Neural cell (in vitro differentiated cells): ENCODE measurements at regions not wholly inside any gene's neighbourhood (a gene's known extent, or its start where the extent isn't known, plus 50 kb on each side); places are given as distances from the start of the nearest gene placed in this dataset.

Experiments used
- H2AFZ ChIP-seq: fragments of 200-600, 300-800 bp; sonication (generic), shearing (Covaris generic); 2 replicates; pipeline ENCODE4 v1.6.0; 2014; ENCODE audit warnings: low read depth, mild to moderate bottlenecking, antibody characterized with exemption, low read length, moderate library complexity
- H3F3A ChIP-seq: fragments of 200-600 bp; shearing (Covaris generic); 2 replicates; pipeline ENCODE4 v1.6.1; 2016; ENCODE audit warnings: mild to moderate bottlenecking, moderate library complexity, mixed read lengths, antibody characterized with exemption, low read length; ENCODE audit not compliant: insufficient read depth, poor library complexity, severe bottlenecking
- H3K27ac ChIP-seq: fragments of 200-600, 300-800 bp; sonication (generic), shearing (Covaris generic); 2 replicates; pipeline ENCODE4 v1.5.1; 2014; ENCODE audit warnings: mild to moderate bottlenecking, low read length, moderate library complexity
- H3K27me3 ChIP-seq: fragments of 300-800, 200-600 bp; sonication (generic), shearing (Covaris generic); 2 replicates; pipeline ENCODE4 v1.6.0; 2014; ENCODE audit warnings: mild to moderate bottlenecking, low read depth, low read length, moderate library complexity; ENCODE audit not compliant: insufficient read depth
- H3K36me3 ChIP-seq: fragments of 300-800, 200-600 bp; sonication (generic), shearing (Covaris generic); 2 replicates; pipeline ENCODE4 v1.5.1; 2014; ENCODE audit warnings: mild to moderate bottlenecking, antibody characterized with exemption, low read length, moderate library complexity; ENCODE audit not compliant: insufficient read depth
- H3K4me2 ChIP-seq: fragments of 300-800, 200-600 bp; sonication (generic), shearing (Covaris generic); 2 replicates; pipeline ENCODE4 v1.6.0; 2014; ENCODE audit warnings: mild to moderate bottlenecking, low read length
- H3K4me3 ChIP-seq: fragments of 300-800, 200-600 bp; sonication (generic), shearing (Covaris generic); 2 replicates; pipeline ENCODE4 v1.5.1; 2014; ENCODE audit warnings: mild to moderate bottlenecking, low read length, moderate library complexity
- H3K79me2 ChIP-seq: fragments of 200-600 bp; shearing (Covaris generic); replicated peaks from 2 replicates; pipeline ENCODE4 v1.6.0; 2014; ENCODE audit warnings: mild to moderate bottlenecking, low read length, moderate library complexity; ENCODE audit not compliant: insufficient read depth
- H3K9ac ChIP-seq: fragments of 300-800, 200-600 bp; sonication (generic), shearing (Covaris generic); 2 replicates; pipeline ENCODE4 v1.6.1; 2016; ENCODE audit warnings: mild to moderate bottlenecking, low read length, mixed read lengths
- H3K9me2 ChIP-seq: fragments of 200-600 bp; shearing (Covaris generic); 2 replicates; pipeline ENCODE4 v1.6.1; 2016; ENCODE audit warnings: mild to moderate bottlenecking, low read length, mixed read lengths; ENCODE audit not compliant: insufficient read depth
- H3K9me3 ChIP-seq: fragments of 200-600, 300-800 bp; sonication (generic), shearing (Covaris generic); 2 replicates; pipeline ENCODE4 v1.6.1; 2016; ENCODE audit warnings: mild to moderate bottlenecking, mixed run types, low read length, moderate library complexity, mixed read lengths
- H4K20me1 ChIP-seq: fragments of 200-600 bp; shearing (Covaris generic); 2 replicates; pipeline ENCODE4 v1.6.1; 2016; ENCODE audit warnings: mild to moderate bottlenecking, mixed run types; ENCODE audit not compliant: insufficient read depth
- EP300 ChIP-seq: fragments of 450-650 bp; conservative IDR thresholded peaks from 2 replicates; pipeline ENCODE4 v1.6.1; 2014; ENCODE audit warnings: antibody characterized with exemption, mild to moderate bottlenecking, moderate library complexity; ENCODE audit not compliant: poor library complexity, severe bottlenecking
- EZH2 ChIP-seq: fragments of 200-600, 300-800 bp; shearing (Covaris generic), sonication (generic); IDR thresholded peaks from 2 replicates; pipeline ENCODE4 v1.6.1; 2014; ENCODE audit warnings: antibody characterized with exemption, low read length, borderline replicate concordance, mild to moderate bottlenecking; ENCODE audit not compliant: insufficient read depth, poor library complexity, severe bottlenecking
- MXI1 ChIP-seq: fragments of 450-650 bp; conservative IDR thresholded peaks from 2 replicates; pipeline ENCODE4 v1.6.1; 2014; ENCODE audit warnings: antibody characterized with exemption, mild to moderate bottlenecking; ENCODE audit not compliant: poor library complexity, severe bottlenecking
- POLR2AphosphoS5 ChIP-seq: IDR thresholded peaks from 2 replicates; pipeline ENCODE4 v1.6.1; 2012
- RAD21 ChIP-seq: fragments of 450-650 bp; conservative IDR thresholded peaks from 2 replicates; pipeline ENCODE4 v1.6.1; 2014; ENCODE audit warnings: antibody characterized with exemption, mild to moderate bottlenecking, moderate library complexity
- SMC3 ChIP-seq: fragments of 450-650 bp; conservative IDR thresholded peaks from 2 replicates; pipeline ENCODE4 v1.6.1; 2014; ENCODE audit warnings: antibody characterized with exemption, mild to moderate bottlenecking, moderate library complexity; ENCODE audit not compliant: poor library complexity
- TAF1 ChIP-seq: IDR thresholded peaks from 2 replicates; pipeline ENCODE4 v1.6.1; 2012; ENCODE audit warnings: low read depth
- TF ChIP-seq, protein P1 (sequence below): fragments of 450-650 bp; IDR thresholded peaks from 2 replicates; pipeline ENCODE4 v1.5.1; 2014; ENCODE audit warnings: antibody characterized with exemption, mild to moderate bottlenecking, moderate library complexity; ENCODE audit not compliant: poor library complexity, severe bottlenecking
- TF ChIP-seq, protein P2 (sequence below): IDR thresholded peaks from 2 replicates; pipeline ENCODE4 v1.6.1; 2012; ENCODE audit warnings: borderline replicate concordance

DNA sequence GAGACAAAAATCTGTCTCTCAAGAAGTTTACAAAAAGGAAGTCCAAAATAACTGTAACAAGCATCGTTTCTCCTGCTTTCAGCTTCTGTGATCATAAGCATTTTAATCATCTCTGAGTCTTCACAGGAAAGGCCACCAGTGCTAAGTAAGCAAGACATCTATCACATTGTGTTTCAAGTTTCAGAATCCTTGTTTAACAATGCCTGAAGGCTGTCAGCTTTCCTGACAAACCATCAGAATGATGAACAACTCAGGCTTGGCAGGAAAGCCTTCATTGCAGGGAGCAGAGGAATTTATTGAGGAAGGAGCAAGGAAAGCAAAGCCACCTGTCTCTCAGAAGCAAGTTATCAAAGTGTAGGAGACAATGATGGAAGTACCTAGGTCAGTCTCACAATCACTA is 143.5 kb upstream of the DAPK1 start:
- Histone ChIP-seq H3F3A (no peaks in the 10 kb centered on the region), H3K9ac (no peak overlapping the region), H3K27me3 (no peaks in the 10 kb centered on the region), H2AFZ (no peak overlapping the region), H4K20me1 (no peaks in the 10 kb centered on the region), H3K4me2 (peak overlapping the region; percentile 45), H3K9me3 (no peaks in the 10 kb centered on the region), H3K27ac (peak overlapping the region; percentile 68), H3K79me2 (no peaks in the 10 kb centered on the region), H3K4me3 (no peak overlapping the region), H3K9me2 (no peaks in the 10 kb centered on the region), H3K36me3 (no peaks in the 10 kb centered on the region)
- TF ChIP-seq RAD21 (no peak), MXI1 (no peak), EP300 (peak; percentile 99), EZH2 (no peak), TAF1 (no peak), SMC3 (no peak), POLR2AphosphoS5 (peak; percentile 90)
- TF ChIP-seq, protein P1, sequence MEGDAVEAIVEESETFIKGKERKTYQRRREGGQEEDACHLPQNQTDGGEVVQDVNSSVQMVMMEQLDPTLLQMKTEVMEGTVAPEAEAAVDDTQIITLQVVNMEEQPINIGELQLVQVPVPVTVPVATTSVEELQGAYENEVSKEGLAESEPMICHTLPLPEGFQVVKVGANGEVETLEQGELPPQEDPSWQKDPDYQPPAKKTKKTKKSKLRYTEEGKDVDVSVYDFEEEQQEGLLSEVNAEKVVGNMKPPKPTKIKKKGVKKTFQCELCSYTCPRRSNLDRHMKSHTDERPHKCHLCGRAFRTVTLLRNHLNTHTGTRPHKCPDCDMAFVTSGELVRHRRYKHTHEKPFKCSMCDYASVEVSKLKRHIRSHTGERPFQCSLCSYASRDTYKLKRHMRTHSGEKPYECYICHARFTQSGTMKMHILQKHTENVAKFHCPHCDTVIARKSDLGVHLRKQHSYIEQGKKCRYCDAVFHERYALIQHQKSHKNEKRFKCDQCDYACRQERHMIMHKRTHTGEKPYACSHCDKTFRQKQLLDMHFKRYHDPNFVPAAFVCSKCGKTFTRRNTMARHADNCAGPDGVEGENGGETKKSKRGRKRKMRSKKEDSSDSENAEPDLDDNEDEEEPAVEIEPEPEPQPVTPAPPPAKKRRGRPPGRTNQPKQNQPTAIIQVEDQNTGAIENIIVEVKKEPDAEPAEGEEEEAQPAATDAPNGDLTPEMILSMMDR, result no peak
- TF ChIP-seq, protein P2, sequence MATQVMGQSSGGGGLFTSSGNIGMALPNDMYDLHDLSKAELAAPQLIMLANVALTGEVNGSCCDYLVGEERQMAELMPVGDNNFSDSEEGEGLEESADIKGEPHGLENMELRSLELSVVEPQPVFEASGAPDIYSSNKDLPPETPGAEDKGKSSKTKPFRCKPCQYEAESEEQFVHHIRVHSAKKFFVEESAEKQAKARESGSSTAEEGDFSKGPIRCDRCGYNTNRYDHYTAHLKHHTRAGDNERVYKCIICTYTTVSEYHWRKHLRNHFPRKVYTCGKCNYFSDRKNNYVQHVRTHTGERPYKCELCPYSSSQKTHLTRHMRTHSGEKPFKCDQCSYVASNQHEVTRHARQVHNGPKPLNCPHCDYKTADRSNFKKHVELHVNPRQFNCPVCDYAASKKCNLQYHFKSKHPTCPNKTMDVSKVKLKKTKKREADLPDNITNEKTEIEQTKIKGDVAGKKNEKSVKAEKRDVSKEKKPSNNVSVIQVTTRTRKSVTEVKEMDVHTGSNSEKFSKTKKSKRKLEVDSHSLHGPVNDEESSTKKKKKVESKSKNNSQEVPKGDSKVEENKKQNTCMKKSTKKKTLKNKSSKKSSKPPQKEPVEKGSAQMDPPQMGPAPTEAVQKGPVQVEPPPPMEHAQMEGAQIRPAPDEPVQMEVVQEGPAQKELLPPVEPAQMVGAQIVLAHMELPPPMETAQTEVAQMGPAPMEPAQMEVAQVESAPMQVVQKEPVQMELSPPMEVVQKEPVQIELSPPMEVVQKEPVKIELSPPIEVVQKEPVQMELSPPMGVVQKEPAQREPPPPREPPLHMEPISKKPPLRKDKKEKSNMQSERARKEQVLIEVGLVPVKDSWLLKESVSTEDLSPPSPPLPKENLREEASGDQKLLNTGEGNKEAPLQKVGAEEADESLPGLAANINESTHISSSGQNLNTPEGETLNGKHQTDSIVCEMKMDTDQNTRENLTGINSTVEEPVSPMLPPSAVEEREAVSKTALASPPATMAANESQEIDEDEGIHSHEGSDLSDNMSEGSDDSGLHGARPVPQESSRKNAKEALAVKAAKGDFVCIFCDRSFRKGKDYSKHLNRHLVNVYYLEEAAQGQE, result peak; percentile 99

DNA sequence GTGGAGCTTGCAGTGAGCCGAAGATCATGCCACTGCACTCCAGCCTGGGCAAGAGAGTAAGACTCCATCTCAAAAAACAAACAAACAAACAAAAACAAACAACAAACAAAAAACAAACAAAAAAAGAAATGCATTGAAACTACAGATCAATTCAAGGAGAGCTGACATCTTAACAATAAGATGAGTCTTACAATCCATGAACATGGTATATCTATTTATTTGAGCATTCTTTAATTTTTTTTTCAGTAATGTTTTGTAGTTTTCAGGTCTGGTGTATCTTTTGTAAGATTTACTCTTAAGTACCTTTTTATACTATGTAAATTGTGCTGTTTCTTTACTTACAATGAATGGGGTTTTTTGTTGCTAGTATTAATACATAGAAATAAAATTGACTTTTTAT is 140.1 kb upstream of the DAPK1 start:
- Histone ChIP-seq H3K4me2 (no peak overlapping the region), H4K20me1 (no peaks in the 10 kb centered on the region), H3K9me3 (no peaks in the 10 kb centered on the region), H3K9me2 (no peaks in the 10 kb centered on the region), H3K27ac (no peak overlapping the region), H3K9ac (no peak overlapping the region), H3K4me3 (no peak overlapping the region), H2AFZ (no peak overlapping the region), H3K79me2 (no peaks in the 10 kb centered on the region), H3K27me3 (no peaks in the 10 kb centered on the region), H3K36me3 (no peaks in the 10 kb centered on the region), H3F3A (no peaks in the 10 kb centered on the region)
- TF ChIP-seq, protein P1, result no peak
- TF ChIP-seq, protein P2, result no peak
- TF ChIP-seq RAD21 (no peak), MXI1 (no peak), SMC3 (no peak), EP300 (no peak), EZH2 (no peak), POLR2AphosphoS5 (no peak), TAF1 (no peak)
